ENCODE measurements at regions not wholly inside any gene's neighbourhood (a gene's known extent, or its start where the extent isn't known, plus 50 kb on each side); places are given as distances from the start of the nearest gene placed in this dataset.
"Not testable (repeated sequence)": the region's sequence is repeated elsewhere in the genome, so short reads cannot be mapped to it uniquely, and the experiment has no call there.

DNA sequence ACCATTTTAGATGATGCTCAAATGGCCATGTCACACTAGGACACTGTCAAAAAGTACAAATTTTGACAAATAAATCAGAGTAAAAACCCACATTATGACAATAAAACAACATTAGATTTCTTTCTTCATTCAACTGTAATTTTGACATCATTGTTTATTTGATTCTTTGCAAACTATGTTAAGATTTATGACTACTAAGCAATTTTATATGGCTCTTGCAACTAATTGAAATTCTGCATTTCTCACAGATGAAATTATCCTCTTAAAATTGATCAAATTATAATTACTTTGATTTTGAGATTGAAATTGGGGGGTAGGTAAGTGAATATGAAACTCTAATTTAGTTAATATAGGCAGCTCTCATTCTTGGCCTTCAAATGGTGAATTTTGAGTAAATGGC, 59.8 kb downstream of the ATOH1 start:
- no peak for DNase-seq (ENCODE audit: low read depth)

DNA sequence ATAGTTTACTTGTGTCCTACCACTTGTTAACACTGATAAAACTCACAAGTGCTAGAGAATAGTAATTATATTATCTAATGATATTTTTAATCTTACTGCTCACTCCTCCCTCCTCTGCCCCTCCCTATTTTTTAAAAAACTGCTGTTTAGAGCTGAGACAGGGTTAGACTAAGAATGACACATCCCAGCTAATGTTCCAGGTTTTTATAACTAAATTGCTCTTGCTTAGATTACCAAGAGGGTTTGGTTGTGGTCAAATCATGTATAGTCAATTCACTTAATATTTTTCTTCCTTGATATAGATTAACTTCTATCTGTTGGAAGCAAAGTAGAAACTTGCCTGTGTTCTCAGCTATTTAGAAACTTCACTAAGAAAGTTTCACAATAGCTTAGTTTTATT, 60.2 kb downstream of the ATOH1 start:
- DNase-seq (ENCODE audit: low read depth) = no peak

DNA sequence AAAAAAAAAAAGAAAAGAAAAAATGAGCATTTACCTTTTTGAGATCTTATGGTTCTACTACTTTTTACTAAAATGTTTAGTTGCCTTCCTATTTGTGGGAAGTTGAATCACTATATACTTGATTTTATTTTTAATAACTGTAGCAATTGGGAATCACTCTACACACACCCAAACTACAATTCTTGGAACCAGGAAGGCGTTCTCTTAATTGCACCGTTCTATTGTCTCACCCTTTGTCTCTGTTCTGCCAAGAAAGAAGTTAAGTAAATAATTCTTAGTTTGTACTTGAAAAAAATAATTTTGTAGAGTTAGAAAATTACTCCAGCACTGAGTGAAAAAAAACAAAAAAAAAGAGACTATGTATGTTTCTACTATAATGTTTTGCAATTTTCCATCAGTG, 62.7 kb downstream of the ATOH1 start:
- DNase-seq (ENCODE audit: low read depth) = no peak

DNA sequence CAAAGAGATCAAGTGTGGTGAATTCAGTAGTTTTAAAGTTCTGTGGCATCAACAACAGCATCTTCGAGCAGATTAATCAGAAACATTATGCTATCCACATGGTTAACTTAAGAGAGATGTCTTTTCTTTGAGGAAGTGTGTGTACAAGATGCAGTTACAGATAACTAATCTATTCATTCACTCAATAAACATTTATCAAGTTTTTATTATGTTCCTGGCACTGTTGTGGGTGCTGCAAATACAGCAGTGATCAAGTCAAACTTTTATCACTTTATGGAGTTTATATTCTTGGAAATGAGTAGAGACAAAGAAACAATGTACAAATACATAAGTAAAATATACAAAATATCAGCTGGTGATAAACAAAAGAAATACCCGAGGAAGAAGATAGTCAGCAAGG, 66.4 kb downstream of the ATOH1 start:
- DNase-seq (ENCODE audit: low read depth) = no peak

DNA sequence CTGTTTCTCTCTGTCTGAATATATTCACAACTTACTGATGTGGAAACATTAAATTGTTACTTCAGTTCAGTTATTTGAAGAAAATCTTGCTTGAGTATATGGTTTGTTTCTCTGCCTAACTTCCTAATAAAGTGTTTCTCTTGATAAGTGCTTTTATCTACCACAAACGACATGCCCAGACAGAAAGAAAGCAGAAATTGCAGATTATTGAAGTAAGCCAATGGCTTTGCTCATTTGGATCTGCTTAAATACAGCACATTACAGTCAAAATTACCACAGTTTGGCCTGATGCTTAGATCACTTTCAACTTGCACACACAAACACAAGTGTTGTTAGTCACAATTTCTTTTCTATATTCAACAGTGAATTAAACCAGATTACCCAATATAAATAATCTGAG, 68.0 kb downstream of the ATOH1 start:
- no peak for DNase-seq (ENCODE audit: low read depth)

DNA sequence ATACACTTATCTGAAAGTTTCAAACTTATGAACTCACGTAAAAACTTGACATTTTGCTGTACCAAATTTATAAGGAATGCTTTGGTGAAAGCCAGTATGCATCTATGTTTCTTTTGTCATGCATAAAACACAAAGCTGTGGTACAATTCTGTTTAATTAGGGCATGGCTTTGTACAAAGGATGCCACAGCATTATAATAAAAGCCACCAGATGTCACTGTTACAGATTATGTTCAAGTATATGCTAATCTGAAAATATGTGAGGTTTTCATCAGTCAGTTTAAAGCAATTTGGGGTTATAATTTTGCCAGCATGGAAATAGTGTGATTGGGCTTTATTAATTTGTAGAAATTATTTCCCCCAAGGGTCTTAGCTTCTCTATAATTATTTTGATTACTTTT, 69.0 kb downstream of the ATOH1 start:
- DNase-seq (ENCODE audit: low read depth) = peak; percentile 2

DNA sequence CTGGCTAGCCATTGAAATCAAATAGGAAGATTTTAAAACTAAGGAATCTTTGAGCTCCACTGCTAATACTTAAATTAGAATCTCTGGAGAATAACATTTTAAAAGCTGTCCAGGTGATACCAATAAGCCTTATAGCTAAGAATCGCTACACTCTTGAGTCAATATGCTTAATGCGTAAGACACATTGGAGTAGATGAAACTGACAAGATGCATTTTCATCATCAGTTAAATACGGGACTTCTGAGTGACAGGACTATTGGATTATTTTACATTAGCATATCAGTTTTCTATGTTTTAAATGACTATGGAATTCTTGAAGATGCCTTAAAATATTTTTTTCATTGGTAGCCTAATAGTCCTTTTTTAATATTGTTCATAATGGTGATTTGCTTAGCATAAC, 80.2 kb downstream of the ATOH1 start:
- DNase-seq (ENCODE audit: low read depth) = no peak

DNA sequence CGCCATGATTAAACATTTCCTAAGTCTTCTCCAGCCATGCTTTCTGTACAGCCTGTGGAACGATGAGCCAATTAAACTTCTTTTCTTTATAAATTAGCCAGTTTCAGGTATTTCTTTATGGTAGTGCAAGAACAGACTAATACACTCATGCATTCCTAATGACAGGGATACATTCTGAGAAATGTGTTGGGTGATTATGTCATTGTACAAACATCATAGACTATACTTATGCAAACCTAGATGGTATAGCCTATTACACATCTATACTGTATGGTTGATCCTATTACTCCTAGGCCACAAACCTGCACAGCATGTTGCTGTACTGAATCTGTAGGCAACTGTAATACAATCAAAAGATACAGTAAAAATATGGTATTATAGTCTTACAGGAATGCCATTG, 83.1 kb downstream of the ATOH1 start:
- DNase-seq (ENCODE audit: low read depth) = no peak

DNA sequence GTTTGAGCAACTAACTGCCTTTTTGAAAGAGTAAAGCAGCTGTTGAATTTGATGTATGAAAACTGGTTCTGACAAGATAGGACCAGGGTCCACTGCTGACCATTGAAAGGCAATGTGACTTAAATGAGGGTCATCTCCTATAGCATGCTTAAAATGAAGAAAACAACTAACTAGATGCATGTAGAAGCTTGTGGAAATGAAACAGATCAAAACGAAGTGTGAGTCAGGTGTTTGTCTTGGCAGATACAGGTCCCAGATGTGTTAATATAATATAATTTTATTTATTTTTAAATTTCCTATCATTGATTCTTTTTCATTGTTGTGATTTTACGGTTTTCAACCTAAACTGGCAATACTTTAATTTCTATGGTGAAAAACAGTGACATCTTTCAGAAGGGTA, 83.6 kb downstream of the ATOH1 start:
- DNase-seq (ENCODE audit: low read depth) = no peak

DNA sequence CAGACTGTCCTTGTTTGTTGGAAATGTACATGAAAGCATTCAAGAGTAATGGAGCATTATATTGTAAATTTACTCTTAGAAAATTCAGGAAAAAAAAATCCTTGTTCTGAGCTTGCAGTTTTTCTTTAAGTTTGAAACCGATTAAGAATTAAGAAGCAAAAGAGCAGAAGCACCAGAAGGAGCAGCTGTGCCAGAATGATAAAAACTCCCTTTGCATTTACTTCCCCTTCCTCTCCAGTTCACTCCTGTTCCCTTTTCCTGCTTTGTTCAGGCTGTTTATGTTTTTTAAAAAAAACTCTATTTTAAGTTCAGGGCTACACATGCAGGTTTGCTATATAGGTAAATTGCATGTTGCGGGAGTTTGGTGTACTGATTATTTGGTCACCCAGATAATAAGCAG, 90.3 kb downstream of the ATOH1 start:
- DNase-seq (ENCODE audit: low read depth) = no peak

DNA sequence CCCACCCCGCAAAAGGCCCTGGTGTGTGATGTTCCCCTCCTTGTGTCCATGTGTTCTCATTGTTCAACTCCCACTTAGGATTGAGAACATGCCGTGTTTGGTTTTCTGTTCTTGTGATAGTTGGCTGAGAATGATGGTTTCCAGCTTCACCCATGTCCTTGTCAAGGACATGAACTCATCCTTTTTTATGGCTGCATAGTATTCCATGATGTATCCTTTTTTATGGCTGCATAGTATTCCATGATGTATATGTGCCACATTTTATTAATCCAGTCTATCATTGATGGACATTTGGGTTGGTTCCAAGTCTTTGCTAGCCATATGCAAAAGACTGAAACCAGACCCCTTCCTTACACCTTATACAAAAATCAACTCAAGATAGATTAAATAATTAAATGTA, 95.0 kb downstream of the ATOH1 start:
- DNase-seq (ENCODE audit: low read depth) = not testable (repeated sequence)

DNA sequence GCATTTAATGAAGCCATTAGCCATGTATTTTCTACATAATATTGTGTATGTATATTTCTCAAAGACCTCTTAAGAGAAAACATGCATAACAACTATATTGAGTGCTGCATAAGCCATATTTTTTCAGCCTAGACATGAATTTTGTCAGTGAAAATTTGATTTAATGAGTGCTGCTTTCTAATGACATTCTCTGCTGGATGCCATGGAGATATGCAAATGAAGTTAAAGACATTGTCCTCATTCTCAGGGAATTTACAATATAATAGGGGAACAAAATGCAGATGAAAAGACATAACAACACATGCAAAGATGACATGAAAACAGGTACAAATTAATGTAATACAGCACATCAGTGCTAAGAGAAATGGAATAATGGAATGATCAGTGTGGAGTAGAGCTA, 118.7 kb downstream of the ATOH1 start:
- no peak for DNase-seq (ENCODE audit: low read depth)

DNA sequence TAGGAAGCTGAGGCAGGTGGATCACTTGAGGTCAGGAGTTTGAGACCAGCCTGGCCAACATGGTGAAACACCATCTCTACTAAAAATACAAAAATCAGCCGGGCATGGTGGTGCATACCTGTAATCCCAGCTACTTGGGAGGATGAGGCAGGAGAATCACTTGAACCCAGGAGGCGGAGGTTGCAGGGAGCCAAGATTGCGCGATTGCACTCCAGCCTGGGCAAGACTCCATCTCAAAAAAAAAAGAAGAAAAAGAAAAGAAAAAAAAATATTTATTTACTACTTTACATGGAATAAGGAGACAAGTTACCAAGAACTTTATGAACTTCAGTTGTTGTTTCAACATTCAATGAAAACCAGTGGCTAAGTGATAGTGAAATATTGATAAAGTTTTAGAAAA, 121.7 kb downstream of the ATOH1 start:
- DNase-seq (ENCODE audit: low read depth) = not testable (repeated sequence)

DNA sequence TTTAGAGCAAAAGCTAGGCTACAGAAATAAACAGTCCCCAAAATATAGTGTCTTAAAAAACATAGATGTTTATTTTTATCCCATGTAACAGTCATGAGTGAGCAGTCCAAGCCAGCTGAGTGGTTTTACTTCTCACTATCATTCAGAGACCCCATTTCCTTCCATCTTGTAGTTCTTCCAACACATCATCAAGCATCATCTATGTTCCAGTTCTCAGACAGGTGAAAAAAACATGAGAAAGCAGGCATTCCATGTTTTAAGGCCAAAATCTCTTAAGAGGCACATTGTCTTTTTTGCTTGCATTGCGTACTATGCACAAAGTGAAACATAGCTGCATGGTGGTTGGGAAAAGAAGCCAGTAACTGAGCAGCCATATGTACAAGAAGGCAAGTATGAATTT, 128.6 kb downstream of the ATOH1 start:
- DNase-seq (ENCODE audit: low read depth) = no peak

DNA sequence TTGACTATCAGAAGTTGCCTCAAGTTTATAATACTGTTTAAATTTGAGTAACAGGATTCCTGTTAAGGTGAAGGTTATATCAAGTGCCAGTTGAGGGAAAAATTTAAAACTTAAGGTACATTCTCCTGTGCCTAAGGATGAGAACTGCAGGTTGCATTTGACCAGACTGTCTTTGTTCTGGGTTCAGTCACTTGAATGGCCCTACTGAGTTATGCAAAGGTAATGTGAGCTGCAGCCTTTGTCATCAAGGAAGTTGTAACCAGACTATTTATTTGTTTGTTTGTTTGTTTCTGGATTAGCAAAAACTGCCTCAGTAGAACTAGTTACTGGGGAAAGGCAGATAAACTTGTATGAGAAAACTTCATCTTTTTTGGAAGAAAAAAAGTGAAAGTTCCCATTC, 131.9 kb downstream of the ATOH1 start:
- DNase-seq (ENCODE audit: low read depth) = no peak

DNA sequence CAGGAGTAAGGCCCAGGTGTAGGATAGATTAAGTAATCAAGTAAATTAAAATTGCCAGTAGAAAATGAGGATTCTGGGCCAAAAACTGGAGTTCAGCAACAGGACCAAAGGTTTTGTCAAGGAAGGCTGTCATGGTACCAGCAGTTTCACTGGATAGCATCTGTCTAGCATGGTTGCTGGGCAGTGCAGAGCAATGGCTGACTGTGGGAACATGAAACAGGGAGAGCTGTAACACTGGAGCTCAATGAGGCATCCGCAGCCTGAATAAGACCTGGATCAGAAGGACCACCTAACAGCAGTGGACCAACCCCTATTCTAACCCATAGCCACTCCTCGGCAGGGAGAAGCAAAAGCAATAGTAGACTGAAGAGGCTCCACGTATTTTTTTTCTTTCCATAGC, 132.4 kb downstream of the ATOH1 start:
- DNase-seq (ENCODE audit: low read depth) = no peak

DNA sequence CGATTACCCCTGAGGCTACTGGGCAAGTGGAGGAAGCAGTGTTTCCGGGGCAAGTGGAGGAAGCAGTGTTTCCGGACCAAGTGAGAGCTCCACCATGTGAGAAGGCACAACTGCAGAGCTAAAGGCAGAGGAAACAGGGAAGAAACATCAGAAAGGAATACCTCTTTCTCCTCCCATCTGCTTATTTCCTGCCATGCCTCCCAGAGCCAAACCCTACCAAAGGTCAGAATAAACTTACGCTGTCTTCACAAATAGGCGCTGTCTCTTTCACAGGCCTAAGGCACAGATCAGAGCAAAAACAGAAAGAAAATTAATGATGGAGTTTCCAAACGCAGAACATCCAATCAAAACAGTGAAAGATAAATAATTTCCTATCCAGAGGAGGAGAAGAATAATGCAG, 153.0 kb downstream of the ATOH1 start:
- DNase-seq (ENCODE audit: low read depth) = no peak

DNA sequence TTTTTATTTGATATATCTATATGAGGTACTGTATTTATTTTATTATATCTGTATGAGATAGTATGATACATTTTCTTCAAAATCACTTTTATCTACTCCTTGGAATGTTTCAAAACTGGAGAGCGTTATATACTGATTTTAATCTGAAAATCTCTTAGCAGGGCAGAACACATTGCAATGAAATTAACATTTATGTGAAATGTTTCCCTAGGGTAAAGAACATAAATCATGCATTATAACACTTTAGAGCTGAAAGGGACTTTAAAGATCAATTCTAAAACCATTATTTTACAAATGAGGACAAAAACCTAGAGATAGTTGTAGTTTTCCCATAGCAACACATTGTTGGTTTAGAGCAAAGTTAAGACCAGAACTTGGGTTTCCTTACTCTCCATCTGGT, 153.7 kb downstream of the ATOH1 start:
- DNase-seq (ENCODE audit: low read depth) = no peak

DNA sequence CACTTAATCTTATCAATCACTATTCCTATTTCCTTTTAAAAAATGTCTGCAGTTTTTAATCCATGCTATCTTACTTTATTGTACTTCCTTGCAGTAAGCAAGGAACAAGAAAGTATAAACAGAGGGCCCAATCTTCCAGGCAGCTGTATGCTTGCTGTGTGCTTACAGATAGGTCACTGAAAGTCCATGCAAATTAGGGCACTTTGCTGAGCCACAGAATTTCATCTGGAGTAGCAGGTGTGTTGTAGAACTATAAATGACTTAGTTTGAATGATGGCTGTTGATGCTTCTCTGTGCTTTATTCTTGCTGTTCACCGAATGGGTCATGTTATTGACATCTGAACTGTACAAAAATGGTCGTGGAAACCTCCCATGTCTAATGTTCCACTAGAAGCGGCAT, 154.6 kb downstream of the ATOH1 start:
- DNase-seq (ENCODE audit: low read depth) = no peak

DNA sequence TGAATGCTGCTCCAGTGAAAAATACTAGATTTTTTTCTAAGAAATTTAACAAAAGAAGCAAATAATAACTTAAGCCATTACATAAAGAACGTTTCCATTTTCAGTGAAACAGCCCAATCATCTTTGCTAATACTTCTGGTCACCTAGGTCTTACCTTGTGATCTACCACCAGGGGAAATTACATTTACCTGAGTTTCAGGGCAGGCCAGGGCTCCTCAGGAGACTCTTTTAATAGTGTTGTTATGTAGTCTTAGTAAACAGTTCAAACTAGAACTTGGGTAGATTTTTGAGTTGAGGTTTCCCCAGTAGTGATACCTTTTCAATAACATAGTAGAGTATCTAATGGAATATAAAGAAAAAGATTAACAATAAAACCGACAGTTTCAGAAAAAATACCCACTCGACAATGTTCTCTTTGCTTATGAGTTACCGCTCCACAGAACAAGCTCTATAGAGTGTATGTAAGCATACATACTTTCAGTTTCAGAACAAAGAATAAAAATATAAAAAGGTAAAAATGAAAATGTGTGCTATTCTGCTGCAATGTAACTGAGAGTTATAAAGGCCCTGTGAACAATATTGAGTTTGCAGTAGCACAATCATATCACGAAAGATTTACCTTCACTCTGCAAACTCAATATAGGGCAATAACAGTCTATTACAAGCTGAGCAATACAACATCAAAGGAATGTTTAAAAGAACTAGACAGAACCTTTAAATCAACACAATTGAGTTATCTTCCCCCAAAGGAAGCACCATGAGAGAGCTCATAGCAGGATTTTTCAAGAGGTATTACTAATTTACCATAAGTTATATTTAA, 165.8 kb downstream of the ATOH1 start:
- no peak for DNase-seq (ENCODE audit: low read depth)

DNA sequence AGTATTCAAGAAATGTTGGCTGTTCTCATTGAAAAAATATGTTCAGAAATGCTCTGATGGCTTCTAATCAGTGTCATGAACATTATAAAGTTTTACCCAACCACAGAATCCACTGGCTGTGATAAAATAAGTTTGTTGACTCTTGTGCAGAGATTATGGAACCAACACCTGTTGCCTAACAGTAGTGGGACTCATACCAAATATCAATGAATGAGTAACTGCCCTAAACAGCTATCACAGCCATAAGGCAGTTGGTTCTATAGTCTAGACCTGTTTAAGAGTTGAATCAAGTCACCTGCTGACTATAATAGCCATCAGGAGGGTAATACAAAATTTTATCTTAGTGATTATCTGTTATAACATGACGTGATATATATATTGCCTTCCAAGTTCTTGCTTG, 168.3 kb downstream of the ATOH1 start:
- DNase-seq (ENCODE audit: low read depth) = no peak

DNA sequence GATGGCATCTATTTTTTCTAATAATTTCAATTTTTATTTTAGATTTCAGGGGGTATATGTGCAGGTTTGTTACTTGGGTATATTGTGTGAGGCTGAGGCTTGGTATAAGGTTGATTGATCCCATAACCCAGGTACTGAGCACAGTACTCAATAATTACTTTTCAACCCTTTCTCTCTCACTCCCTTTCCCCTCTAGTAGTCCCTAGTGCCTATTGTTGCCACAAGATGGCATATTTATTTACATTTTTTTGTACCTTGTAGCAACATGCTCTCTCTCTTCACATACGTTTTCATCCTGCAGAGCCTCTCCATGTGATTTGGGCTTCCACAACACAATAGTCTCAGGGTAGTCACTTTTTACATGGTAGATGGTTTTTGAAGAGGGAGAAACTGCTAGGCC, 172.0 kb downstream of the ATOH1 start:
- no peak for DNase-seq (ENCODE audit: low read depth)

DNA sequence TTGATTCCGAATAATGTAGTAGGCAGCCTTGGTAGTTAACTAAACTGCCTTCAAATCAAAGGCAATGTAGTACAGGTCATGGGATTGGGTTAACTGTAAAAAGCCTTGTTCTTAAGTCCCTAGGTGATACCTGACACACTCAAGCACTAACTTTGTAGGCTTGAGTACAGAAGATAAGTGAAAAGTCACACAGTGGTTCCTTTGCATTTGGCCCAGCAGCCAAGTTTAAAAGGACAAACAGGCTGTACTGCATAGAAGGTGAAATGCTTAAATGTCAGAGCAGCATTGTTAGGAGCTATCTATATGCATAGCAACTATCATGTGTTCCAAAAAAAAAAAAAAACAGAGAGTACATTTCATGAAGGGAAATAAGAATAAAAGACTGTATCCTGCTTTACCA, 178.4 kb downstream of the ATOH1 start:
- no peak for DNase-seq (ENCODE audit: low read depth)

DNA sequence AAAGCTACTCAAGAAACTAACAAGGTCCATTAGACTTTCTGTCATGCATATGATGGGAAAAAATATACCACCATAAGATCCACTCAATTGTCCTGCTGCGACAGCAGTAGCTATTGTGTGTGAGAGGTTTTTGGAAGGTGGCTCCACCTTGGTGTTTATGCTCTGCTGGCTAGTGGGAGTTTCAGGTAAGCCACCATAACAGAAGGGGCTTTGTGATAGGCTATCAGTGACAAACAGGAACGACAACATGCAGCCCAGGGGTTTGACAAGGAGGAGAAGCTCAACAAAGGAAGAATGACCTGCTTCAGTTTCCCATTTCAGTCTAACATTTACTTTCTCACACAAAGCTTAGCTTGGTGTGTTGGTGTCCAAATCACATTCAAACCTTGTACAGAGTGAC, 182.6 kb downstream of the ATOH1 start:
- DNase-seq (ENCODE audit: low read depth) = no peak
